Astrocyte (in vitro differentiated cells and primary cell): ENCODE measurements at regions not wholly inside any gene's neighbourhood (a gene's known extent, or its start where the extent isn't known, plus 50 kb on each side); places are given as distances from the start of the nearest gene placed in this dataset.

Experiments
- DNase-seq: peaks from one replicate; pipeline ENCODE4 v3.0.0-alpha.2; 2010; ENCODE audit warnings: low read depth
- FAIRE-seq: peaks from 2 replicates; lab custom pipeline; 2011; peaks lifted over from hg19 to GRCh38; lab: Jason Lieb, UNC
- H2AFZ ChIP-seq: 2 replicates; pipeline ENCODE4 v1.6.0; 2012; ENCODE audit warnings: low read depth, low read length, inconsistent platforms
- H3K27ac ChIP-seq: 2 replicates; pipeline ENCODE4 v1.5.1; 2011; ENCODE audit warnings: low read depth, low read length, inconsistent platforms
- H3K27me3 ChIP-seq: 2 replicates; pipeline ENCODE4 v1.6.0; 2011; ENCODE audit warnings: low read length, inconsistent platforms; ENCODE audit not compliant: insufficient read depth
- H3K36me3 ChIP-seq: 2 replicates; pipeline ENCODE4 v1.5.1; 2011; ENCODE audit warnings: low read length, inconsistent platforms; ENCODE audit not compliant: insufficient read depth
- H3K4me1 ChIP-seq: 2 replicates; pipeline ENCODE4 v1.5.1; 2011; ENCODE audit warnings: low read length, inconsistent platforms; ENCODE audit not compliant: insufficient read depth
- H3K4me2 ChIP-seq: 2 replicates; pipeline ENCODE4 v1.6.0; 2012; ENCODE audit warnings: low read length, inconsistent platforms
- H3K4me3 ChIP-seq: 2 replicates; pipeline ENCODE4 v1.5.1; 2011; ENCODE audit warnings: low read depth, mild to moderate bottlenecking, low read length, inconsistent platforms; ENCODE audit not compliant: insufficient read depth
- H3K79me2 ChIP-seq: 2 replicates; pipeline ENCODE4 v1.6.0; 2012; ENCODE audit warnings: mild to moderate bottlenecking, low read length, inconsistent platforms; ENCODE audit not compliant: insufficient read depth
- H3K9ac ChIP-seq: 2 replicates; pipeline ENCODE4 v1.6.0; 2012; ENCODE audit warnings: mild to moderate bottlenecking, low read length, inconsistent platforms
- H3K9me3 ChIP-seq: 2 replicates; pipeline ENCODE4 v1.5.1; 2012; ENCODE audit warnings: low read depth, mild to moderate bottlenecking, low read length, inconsistent platforms; ENCODE audit not compliant: insufficient read depth
- H4K20me1 ChIP-seq: 2 replicates; pipeline ENCODE4 v1.6.0; 2012; ENCODE audit warnings: low read length, inconsistent platforms; ENCODE audit not compliant: insufficient read depth
- H3K27ac Mint-ChIP-seq: one replicate; pipeline ENCODE4 v1.8.0; 2021; ENCODE audit warnings: mild to moderate bottlenecking, mixed read lengths; ENCODE audit not compliant: unreplicated experiment
- H3K27me3 Mint-ChIP-seq: one replicate; pipeline ENCODE4 v1.8.0; 2021; ENCODE audit warnings: low read depth, mixed read lengths; ENCODE audit not compliant: unreplicated experiment
- H3K36me3 Mint-ChIP-seq: one replicate; pipeline ENCODE4 v1.8.0; 2021; ENCODE audit warnings: low read depth, mixed read lengths; ENCODE audit not compliant: unreplicated experiment
- H3K4me1 Mint-ChIP-seq: one replicate; pipeline ENCODE4 v1.8.0; 2021; ENCODE audit warnings: low read depth, mixed read lengths; ENCODE audit not compliant: unreplicated experiment
- H3K4me3 Mint-ChIP-seq: one replicate; pipeline ENCODE4 v1.8.0; 2021; ENCODE audit warnings: mild to moderate bottlenecking, moderate library complexity, mixed read lengths; ENCODE audit not compliant: unreplicated experiment
- H3K9me3 Mint-ChIP-seq: one replicate; pipeline ENCODE4 v1.8.0; 2021; ENCODE audit warnings: mild to moderate bottlenecking, mixed read lengths; ENCODE audit not compliant: unreplicated experiment
- CTCF ChIP-seq: IDR thresholded peaks from 2 replicates; pipeline ENCODE4 v1.5.1; 2011; ENCODE audit warnings: low read depth, mild to moderate bottlenecking, inconsistent platforms, low read length, moderate library complexity; ENCODE audit not compliant: insufficient read depth
- EZH2 ChIP-seq: IDR thresholded peaks from 2 replicates; pipeline ENCODE4 v1.6.1; 2012; ENCODE audit warnings: mild to moderate bottlenecking, low read length, inconsistent platforms; ENCODE audit not compliant: insufficient read depth

GRCh38 chr2:81266106-81266505, 961.6 kb upstream of the LRRTM1 start:
- no peaks in the 10 kb centered on the region for H3K4me1 ChIP-seq
- no peak overlapping the region for H2AFZ ChIP-seq
- H4K20me1 ChIP-seq = no peaks in the 10 kb centered on the region
- TF ChIP-seq CTCF = no peak
- no peak for TF ChIP-seq EZH2
- Mint-ChIP-seq H3K27ac (no peak overlapping the region), H3K4me3 (no peak overlapping the region), H3K4me1 (no peaks in the 10 kb centered on the region), H3K9me3 (peaks cover 5% of the 10 kb centered on the region), H3K27me3 (no peaks in the 10 kb centered on the region), H3K36me3 (peaks cover 2% of the 10 kb centered on the region)
- no peaks in the 10 kb centered on the region for H3K79me2 ChIP-seq
- no peak overlapping the region for H3K27ac ChIP-seq
- no peak overlapping the region for H3K4me3 ChIP-seq
- H3K36me3 ChIP-seq = no peaks in the 10 kb centered on the region
- H3K9me3 ChIP-seq = no peaks in the 10 kb centered on the region
- no peaks in the 10 kb centered on the region for H3K27me3 ChIP-seq
- no peak for DNase-seq
- H3K9ac ChIP-seq = no peak overlapping the region
- no peak overlapping the region for H3K4me2 ChIP-seq
- FAIRE-seq = no peak

- H3K4me3 Mint-ChIP-seq = no peak overlapping the region
- H3K36me3 ChIP-seq = no peaks in the 10 kb centered on the region
- H3K36me3 Mint-ChIP-seq = peaks cover 2% of the 10 kb centered on the region
- no peaks in the 10 kb centered on the region for H3K79me2 ChIP-seq
- H3K27ac Mint-ChIP-seq = no peak overlapping the region
- no peaks in the 10 kb centered on the region for H3K27me3 Mint-ChIP-seq
- no peak for DNase-seq
- H3K4me2 ChIP-seq = no peak overlapping the region
- H3K4me3 ChIP-seq = no peak overlapping the region
- TF ChIP-seq CTCF = no peak
- TF ChIP-seq EZH2 = no peak
- FAIRE-seq = no peak
- H3K9ac ChIP-seq = no peak overlapping the region
- no peaks in the 10 kb centered on the region for H3K9me3 ChIP-seq
- no peaks in the 10 kb centered on the region for H4K20me1 ChIP-seq
- H3K27ac ChIP-seq = no peak overlapping the region
- H3K27me3 ChIP-seq = no peaks in the 10 kb centered on the region
- H2AFZ ChIP-seq = no peak overlapping the region
- H3K4me1 ChIP-seq = no peaks in the 10 kb centered on the region
- H3K9me3 Mint-ChIP-seq = peaks cover 2% of the 10 kb centered on the region
- H3K4me1 Mint-ChIP-seq = no peaks in the 10 kb centered on the region
These were observed 959.4 kb upstream of the LRRTM1 start for GRCh38 chr2:81263989-81264388.

- Mint-ChIP-seq H3K9me3 (no peaks in the 10 kb centered on the region), H3K27me3 (no peaks in the 10 kb centered on the region), H3K4me3 (no peak overlapping the region), H3K27ac (no peak overlapping the region), H3K36me3 (no peaks in the 10 kb centered on the region), H3K4me1 (no peaks in the 10 kb centered on the region)
- FAIRE-seq (no peak), DNase-seq (no peak)
- H3K4me3 ChIP-seq = no peak overlapping the region
- no peaks in the 10 kb centered on the region for H3K79me2 ChIP-seq
- no peak for TF ChIP-seq CTCF
- no peak for TF ChIP-seq EZH2
- no peaks in the 10 kb centered on the region for H3K36me3 ChIP-seq
- H3K4me2 ChIP-seq = no peak overlapping the region
- H3K9ac ChIP-seq = no peak overlapping the region
- H2AFZ ChIP-seq = no peak overlapping the region
- H3K27ac ChIP-seq = no peak overlapping the region
- H3K4me1 ChIP-seq = no peaks in the 10 kb centered on the region
- H3K27me3 ChIP-seq = no peaks in the 10 kb centered on the region
- no peaks in the 10 kb centered on the region for H3K9me3 ChIP-seq
- H4K20me1 ChIP-seq = no peaks in the 10 kb centered on the region
These were observed 955.8 kb upstream of the LRRTM1 start for GRCh38 chr2:81260320-81260719.
